Body of pancreas (tissue), 4 donors: ENCODE measurements at regions not wholly inside any gene's neighbourhood (a gene's known extent, or its start where the extent isn't known, plus 50 kb on each side); places are given as distances from the start of the nearest gene placed in this dataset.
"Not testable (repeated sequence)": the region's sequence is repeated elsewhere in the genome, so short reads cannot be mapped to it uniquely, and the experiment has no call there.

Source experiments
- ATAC-seq: fragments of 150-250 bp; one replicate; pipeline ENCODE4 v1.9.1; 2016
- DNase-seq, 4 donors: peaks; one replicate each; pipeline ENCODE4 v3.0.0-alpha.2; 2019
- H3K27ac ChIP-seq, 4 donors: fragments of 200-600 bp; sonication (generic); 1 replicate in 3 of 4; 2 replicates in 1 of 4; pipeline versions ENCODE4 v1.5.1 to v1.6.1; 2016 to 2019; ENCODE audit warnings: mild to moderate bottlenecking in 1 of 4, mixed read lengths in 1 of 4, moderate library complexity in 1 of 4
- H3K27me3 ChIP-seq, 2 donors: fragments of 200-600 bp; sonication (generic); one replicate each; pipeline ENCODE4 v1.6.0; 2016; ENCODE audit warnings: mild to moderate bottlenecking in 1 of 2
- H3K36me3 ChIP-seq, 2 donors: fragments of 200-600 bp; sonication (generic); replicated peaks in 1 of 2; 2 replicates each; pipeline ENCODE4 v1.5.1; 2016; ENCODE audit warnings: low read depth in 2 of 2; ENCODE audit not compliant: insufficient read depth in 1 of 2
- H3K4me1 ChIP-seq: fragments of 200-600 bp; sonication (generic); one replicate; pipeline ENCODE4 v1.6.0; 2016
- H3K4me3 ChIP-seq, 2 donors: fragments of 200-600 bp; sonication (generic); 1 replicate in 1 of 2; 2 replicates in 1 of 2; pipeline ENCODE4 v1.5.1; 2016 to 2019
- H3K9me3 ChIP-seq, 3 donors: fragments of 200-600 bp; sonication (generic); 1 replicate in 2 of 3; 2 replicates in 1 of 3; pipeline ENCODE4 v1.5.1; 2016
- POLR2A ChIP-seq, 3 donors: fragments of 450-650 bp; IDR thresholded peaks; one replicate each; pipeline ENCODE4 v1.6.1; 2016; ENCODE audit warnings: antibody characterized with exemption in 3 of 3, mild to moderate bottlenecking in 2 of 3
- WGBS, 2 donors: methylation state at CpG; one replicate each; pipeline ENCODE4 v1.1.5; 2017; 5-methylcytosine and 5-hydroxymethylcytosine counted together
- intact Hi-C: fragments of 100-400 bp; cut with DNase I; formaldehyde crosslinking; loops from one replicate; pipeline ENCODE4 v1.15.1; 2023
- TF ChIP-seq, protein P1 (sequence below), 7 experiments: fragments of 450-650 bp in 4 of 7; fragments of 200-600 bp in 3 of 7; sonication (generic) in 3 of 7; IDR thresholded peaks; one replicate each; pipeline ENCODE4 v1.5.1; 2016 to 2019; ENCODE audit warnings: antibody characterized with exemption in 7 of 7

DNA sequence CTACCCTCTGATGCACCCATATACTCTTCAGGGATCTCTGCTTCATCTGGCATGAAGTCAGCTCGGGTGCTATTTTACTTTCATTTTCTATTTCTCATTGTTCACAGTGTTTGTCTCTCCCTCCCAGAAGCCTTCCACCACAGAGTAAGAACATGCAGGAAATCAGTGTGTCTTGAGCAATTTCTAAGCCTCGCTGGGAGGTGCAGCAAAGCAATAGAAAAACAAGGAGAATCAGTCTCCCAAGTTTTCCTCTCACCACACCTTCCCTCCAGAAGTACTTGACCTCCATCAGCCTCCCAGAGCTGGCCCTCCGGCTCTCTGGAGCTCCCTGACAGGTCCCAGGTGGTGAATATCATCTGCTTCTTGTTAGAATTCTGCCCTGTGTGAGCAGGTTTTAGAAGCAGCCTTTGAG, 594.7 kb upstream of the CAMK1G start:
- WGBS, 2 donors = 0 to 4% methylated on average over 3 of the region's 3 CpGs
- Histone ChIP-seq H3K27ac (peak overlapping the region in 3 of 4 donors; percentile 18 to 45 (median 39)), H3K4me3 (peak overlapping the region in 1 of 2 donors; percentile 17), H3K9me3 (no peaks in the 10 kb centered on the region), H3K36me3 (no peaks in the 10 kb centered on the region), H3K4me1 (peaks cover 6% of the 10 kb centered on the region), H3K27me3 (no peaks in the 10 kb centered on the region)
- intact Hi-C loops = no loop called here
- DNase-seq (peak in 3 of 4 donors; percentile 10 to 24 (median 23)), ATAC-seq (peak; percentile 50)
- no peak for TF ChIP-seq POLR2A (IDR thresholded peaks at IDR 0.05)
- TF ChIP-seq, protein P1, sequence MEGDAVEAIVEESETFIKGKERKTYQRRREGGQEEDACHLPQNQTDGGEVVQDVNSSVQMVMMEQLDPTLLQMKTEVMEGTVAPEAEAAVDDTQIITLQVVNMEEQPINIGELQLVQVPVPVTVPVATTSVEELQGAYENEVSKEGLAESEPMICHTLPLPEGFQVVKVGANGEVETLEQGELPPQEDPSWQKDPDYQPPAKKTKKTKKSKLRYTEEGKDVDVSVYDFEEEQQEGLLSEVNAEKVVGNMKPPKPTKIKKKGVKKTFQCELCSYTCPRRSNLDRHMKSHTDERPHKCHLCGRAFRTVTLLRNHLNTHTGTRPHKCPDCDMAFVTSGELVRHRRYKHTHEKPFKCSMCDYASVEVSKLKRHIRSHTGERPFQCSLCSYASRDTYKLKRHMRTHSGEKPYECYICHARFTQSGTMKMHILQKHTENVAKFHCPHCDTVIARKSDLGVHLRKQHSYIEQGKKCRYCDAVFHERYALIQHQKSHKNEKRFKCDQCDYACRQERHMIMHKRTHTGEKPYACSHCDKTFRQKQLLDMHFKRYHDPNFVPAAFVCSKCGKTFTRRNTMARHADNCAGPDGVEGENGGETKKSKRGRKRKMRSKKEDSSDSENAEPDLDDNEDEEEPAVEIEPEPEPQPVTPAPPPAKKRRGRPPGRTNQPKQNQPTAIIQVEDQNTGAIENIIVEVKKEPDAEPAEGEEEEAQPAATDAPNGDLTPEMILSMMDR (IDR thresholded peaks at IDR 0.05) = no peak

DNA sequence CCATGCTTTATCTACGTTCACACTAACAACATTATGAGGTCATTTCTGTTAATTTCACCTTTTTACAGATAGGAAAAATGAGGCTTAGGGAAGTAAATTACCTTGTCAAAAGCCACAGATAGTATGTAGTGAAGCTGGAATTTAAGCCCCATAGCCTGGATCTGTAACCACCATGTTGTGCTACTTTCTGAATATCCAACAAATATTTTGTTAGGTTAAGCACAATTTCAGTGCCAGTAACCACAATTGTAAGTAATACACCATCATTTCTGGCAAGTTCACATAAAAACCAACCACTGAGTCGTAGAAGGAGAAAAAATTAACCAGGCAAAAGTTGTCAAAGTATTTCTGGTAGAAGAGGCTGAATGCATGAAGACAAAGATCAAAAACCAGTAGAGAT, 593.1 kb upstream of the CAMK1G start:
- no peak for DNase-seq
- Histone ChIP-seq H3K27ac (no peak overlapping the region), H3K27me3 (no peaks in the 10 kb centered on the region), H3K4me1 (peaks cover 6% of the 10 kb centered on the region), H3K9me3 (no peaks in the 10 kb centered on the region), H3K4me3 (no peak overlapping the region), H3K36me3 (no peaks in the 10 kb centered on the region)
- 76 to 78% methylated on average over 2 of the region's 2 CpGs for WGBS, 2 donors
- TF ChIP-seq POLR2A (IDR thresholded peaks at IDR 0.05) = no peak
- no peak for ATAC-seq
- intact Hi-C loops = no loop called here

DNA sequence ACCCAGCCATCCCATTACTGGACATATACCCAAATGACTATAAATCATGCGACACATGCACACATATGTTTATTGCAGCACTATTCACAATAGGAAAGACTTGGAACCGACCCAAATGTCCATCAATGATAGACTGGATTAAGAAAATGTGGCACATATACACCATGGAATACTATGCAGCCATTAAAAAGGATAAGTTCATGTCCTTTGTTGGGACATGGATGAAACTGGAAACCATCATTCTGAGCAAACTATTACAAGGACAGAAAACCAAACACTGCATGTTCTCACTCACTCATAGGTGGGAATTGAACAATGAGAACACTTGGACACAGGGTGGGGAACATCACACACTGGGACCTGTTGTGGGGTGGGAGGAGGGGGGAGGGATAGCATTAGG, 586.5 kb upstream of the CAMK1G start:
- H3K27ac ChIP-seq, DNase-seq, ATAC-seq, H3K9me3 ChIP-seq, H3K27me3 ChIP-seq, H3K36me3 ChIP-seq, intact Hi-C loops, H3K4me1 ChIP-seq, H3K4me3 ChIP-seq: not testable (repeated sequence)
- WGBS, 2 donors = 54 to 55% methylated on average over 2 of the region's 2 CpGs

DNA sequence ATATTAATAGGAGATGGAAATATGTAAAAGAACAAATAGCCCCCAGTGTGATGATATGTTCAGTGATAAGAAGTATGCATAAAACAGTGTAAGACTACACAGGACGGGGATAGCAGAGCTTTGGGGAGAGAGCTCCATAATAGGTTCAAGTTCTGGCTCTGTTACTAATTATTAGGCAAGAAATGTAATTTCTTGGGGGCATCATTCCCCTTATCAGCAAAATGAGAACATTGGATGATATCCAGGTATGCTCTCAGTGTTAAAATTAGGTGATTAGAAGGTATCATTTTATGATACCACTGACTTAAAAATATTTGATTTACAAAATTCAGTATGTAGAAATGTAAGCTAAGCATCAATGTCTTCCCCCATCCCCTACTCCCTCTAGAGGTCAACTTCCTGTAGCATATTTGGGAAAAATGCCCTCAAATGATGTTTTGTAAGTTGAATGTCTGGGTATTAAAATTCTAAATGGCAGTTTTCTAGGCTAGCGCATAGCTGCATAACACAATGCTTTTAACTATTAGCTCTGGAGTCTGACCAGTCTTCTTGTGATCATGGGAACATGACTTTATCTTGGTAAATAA, 585.7 kb upstream of the CAMK1G start:
- Histone ChIP-seq H3K27ac (no peak overlapping the region), H3K4me3 (no peak overlapping the region), H3K27me3 (no peaks in the 10 kb centered on the region), H3K9me3 (no peaks in the 10 kb centered on the region), H3K36me3 (no peaks in the 10 kb centered on the region), H3K4me1 (no peaks in the 10 kb centered on the region)
- intact Hi-C loops = no loop called here
- ATAC-seq = no peak
- DNase-seq = no peak
- no peak for TF ChIP-seq POLR2A (IDR thresholded peaks at IDR 0.05)
- TF ChIP-seq, protein P1 (IDR thresholded peaks at IDR 0.05) = no peak
- 90 to 98% methylated on average over 2 of the region's 2 CpGs for WGBS, 2 donors

DNA sequence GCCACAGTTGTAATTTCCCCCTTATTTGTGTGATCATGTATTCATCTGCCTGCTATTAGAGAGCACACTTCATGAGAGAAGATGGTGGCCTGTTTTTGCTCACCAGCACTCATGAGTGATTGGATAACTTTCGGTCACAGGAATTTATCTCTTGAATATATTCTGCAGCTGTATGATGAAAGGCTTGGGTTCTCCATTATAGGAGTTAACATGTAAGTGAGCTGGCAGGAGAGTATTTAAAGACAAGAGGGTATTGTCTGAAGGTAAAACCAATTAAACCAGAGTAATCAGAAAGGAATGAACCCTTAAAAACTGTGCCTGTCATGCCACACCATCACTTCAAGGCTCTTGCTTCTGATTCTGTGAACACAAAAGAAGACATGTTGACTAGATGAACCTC, 574.9 kb upstream of the CAMK1G start:
- Histone ChIP-seq H3K27ac (no peak overlapping the region), H3K9me3 (no peaks in the 10 kb centered on the region), H3K4me1 (peaks cover 19% of the 10 kb centered on the region), H3K36me3 (no peaks in the 10 kb centered on the region), H3K27me3 (no peaks in the 10 kb centered on the region), H3K4me3 (no peak overlapping the region)
- intact Hi-C loops = no loop called here
- no peak for TF ChIP-seq POLR2A (IDR thresholded peaks at IDR 0.05)
- TF ChIP-seq, protein P1 (IDR thresholded peaks at IDR 0.05) = no peak
- WGBS, 2 donors = 88 to 100% methylated on average over 1 of the region's 1 CpG
- ATAC-seq (no peak), DNase-seq (no peak)
